C4-2B (cell line): ENCODE measurements at regions not wholly inside any gene's neighbourhood (a gene's known extent, or its start where the extent isn't known, plus 50 kb on each side); places are given as distances from the start of the nearest gene placed in this dataset.

Experiments used
- H3K27ac ChIP-seq: fragments of 450-650 bp; 2 replicates; pipeline ENCODE4 v1.5.1; 2017
- CTCF ChIP-seq: fragments of 450-650 bp; conservative IDR thresholded peaks from 2 replicates; pipeline ENCODE4 v1.5.1; 2017; ENCODE audit warnings: mild to moderate bottlenecking
- ZFX ChIP-seq: fragments of 450-650 bp; IDR thresholded peaks from 2 replicates; pipeline ENCODE4 v1.6.1; 2017

- no peak overlapping the region for H3K27ac ChIP-seq
- no peak for TF ChIP-seq ZFX
- TF ChIP-seq CTCF: no peak
These were observed 103.6 kb upstream of the CELF4 start for GRCh38 chr18:37668971-37669747.

- H3K27ac ChIP-seq: no peak overlapping the region
- TF ChIP-seq ZFX: no peak
- no peak for TF ChIP-seq CTCF
These were observed 102.2 kb upstream of the CELF4 start for GRCh38 chr18:37667836-37668235.

DNA sequence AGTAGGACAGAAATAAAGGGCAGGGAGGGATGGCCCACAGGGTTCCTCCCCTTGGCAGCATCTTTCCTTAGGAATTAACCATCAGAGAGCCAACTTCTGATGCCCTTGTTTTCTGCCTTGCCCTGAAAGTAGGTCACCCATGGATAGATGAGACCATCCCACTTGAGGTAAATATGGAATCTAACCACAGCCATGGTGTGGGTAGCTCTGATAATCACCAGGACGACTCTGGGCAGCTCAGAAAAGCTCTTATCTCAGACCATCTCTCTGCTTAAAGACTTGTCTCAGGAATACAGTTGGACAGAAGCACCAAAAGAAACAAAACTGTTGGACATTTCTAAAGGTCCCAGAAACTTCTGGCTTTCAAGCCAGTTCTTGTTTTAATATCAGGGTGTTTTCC, 101.4 kb upstream of the CELF4 start:
- TF ChIP-seq CTCF (no peak), ZFX (no peak)
- H3K27ac ChIP-seq: no peak overlapping the region

- no peak overlapping the region for H3K27ac ChIP-seq
- no peak for TF ChIP-seq ZFX
- no peak for TF ChIP-seq CTCF
These were observed 100.9 kb upstream of the CELF4 start for GRCh38 chr18:37666451-37666850.

DNA sequence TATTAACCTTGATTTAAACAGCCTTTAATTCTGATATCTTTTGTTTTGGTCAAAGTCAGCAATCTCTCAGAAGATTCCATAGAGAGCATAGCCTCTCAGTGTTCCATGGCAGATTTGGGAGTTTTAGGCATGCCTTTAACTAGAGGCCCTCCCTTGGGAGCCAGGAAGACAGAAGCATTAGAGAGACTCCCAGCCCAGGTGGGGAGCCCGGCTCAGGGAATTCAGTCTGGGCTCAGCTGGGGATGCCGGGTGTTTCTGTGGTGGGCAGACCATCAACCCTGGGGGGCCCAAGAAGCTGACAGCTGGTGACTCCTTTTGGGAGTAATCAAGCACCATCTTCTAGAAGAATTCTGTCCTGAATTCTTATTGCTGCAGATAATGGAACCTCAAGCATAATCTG, 99.7 kb upstream of the CELF4 start:
- no peak for TF ChIP-seq CTCF
- no peak overlapping the region for H3K27ac ChIP-seq

DNA sequence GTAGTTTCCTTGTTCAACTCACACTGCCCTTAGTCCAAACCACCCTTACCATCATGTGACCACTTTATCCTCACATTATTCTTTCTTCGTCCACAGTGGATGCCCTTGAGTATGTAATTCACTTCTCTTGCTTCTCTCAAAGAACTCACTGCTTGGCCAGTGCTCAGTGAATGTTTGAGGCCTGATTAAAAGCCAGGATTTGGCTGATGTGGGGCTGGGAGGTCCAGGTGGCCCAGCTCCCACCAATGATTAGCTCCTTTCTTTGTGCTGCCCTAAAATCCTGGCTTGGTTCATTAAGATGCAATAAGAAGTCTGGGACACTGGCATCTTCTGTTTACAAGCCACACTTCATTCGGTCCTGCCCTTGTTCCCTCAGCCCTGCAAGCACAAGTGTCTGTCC, 97.8 kb upstream of the CELF4 start:
- H3K27ac ChIP-seq: no peak overlapping the region
- TF ChIP-seq CTCF: no peak
- TF ChIP-seq ZFX: no peak

GRCh38 chr18:37662546-37663339, 97.1 kb upstream of the CELF4 start:
- TF ChIP-seq ZFX (no peak), CTCF (no peak)
- no peak overlapping the region for H3K27ac ChIP-seq
